GM21447 (cell line): ENCODE measurements at regions not wholly inside any gene's neighbourhood (a gene's known extent, or its start where the extent isn't known, plus 50 kb on each side); places are given as distances from the start of the nearest gene placed in this dataset.
"Not testable (repeated sequence)": the region's sequence is repeated elsewhere in the genome, so short reads cannot be mapped to it uniquely, and the experiment has no call there.

Experiments
- ATAC-seq: cut with Tn5 transposase; IDR thresholded peaks from one replicate; pipeline ENCODE4 v1.9.1; 2021; ENCODE audit not compliant: unreplicated experiment

- no peak for ATAC-seq
These were observed 1067.6 kb upstream of the ACVR2A start for GRCh38 chr2:146777181-146777580.

DNA sequence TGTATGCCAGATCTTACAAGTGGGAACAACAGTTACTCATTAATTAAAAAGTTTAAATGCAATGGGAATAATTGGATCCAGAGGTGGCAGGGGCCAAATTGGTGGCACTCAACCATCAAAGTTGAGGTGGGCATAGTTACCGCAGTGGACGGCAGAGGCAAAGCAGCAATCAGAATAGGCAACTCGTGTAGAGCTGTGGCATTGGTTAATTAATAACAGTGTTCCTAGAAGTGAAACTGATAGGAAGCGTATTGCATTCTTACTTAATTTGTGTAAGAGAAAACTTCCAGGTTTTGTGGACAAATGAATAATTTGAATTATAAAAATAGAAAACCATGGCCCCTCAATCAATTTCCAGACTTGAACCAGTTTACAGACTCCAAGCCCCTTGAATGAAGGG is 1068.2 kb upstream of the ACVR2A start:
- ATAC-seq, result no peak

GRCh38 chr2:146771531-146771930 is 1073.3 kb upstream of the ACVR2A start:
- no peak for ATAC-seq

- no peak for ATAC-seq
These were observed 1080.5 kb upstream of the ACVR2A start for GRCh38 chr2:146764301-146764700.

- ATAC-seq, result no peak
These were observed 1082.0 kb upstream of the ACVR2A start for GRCh38 chr2:146762786-146763185.

DNA sequence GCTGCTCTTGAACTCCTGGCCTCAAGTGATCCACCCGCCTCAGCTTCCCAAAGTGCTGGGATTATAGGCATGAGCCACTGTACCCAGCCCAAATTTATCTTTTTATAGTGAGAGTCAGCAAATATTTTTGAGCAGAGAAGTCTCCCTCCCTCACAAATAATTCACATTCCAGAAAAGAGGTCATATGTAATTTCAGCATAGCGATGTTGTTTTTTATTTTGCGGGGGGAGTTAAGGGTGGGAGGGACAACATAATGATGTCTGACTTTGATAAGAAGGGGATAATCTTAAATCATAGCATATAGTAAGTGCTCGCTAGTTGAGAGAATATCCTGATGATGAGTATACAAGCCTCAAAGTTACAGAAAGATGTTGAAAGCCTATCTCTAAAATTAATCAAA is 1090.2 kb upstream of the ACVR2A start:
- no peak for ATAC-seq

GRCh38 chr2:146748046-146748445 is 1096.8 kb upstream of the ACVR2A start:
- no peak for ATAC-seq

GRCh38 chr2:146741260-146741659 is 1103.6 kb upstream of the ACVR2A start:
- ATAC-seq, result no peak

- ATAC-seq, result no peak
These were observed 1110.0 kb upstream of the ACVR2A start for GRCh38 chr2:146734821-146735190.

GRCh38 chr2:146734042-146734820 is 1110.6 kb upstream of the ACVR2A start:
- peak; percentile 55 for ATAC-seq

DNA sequence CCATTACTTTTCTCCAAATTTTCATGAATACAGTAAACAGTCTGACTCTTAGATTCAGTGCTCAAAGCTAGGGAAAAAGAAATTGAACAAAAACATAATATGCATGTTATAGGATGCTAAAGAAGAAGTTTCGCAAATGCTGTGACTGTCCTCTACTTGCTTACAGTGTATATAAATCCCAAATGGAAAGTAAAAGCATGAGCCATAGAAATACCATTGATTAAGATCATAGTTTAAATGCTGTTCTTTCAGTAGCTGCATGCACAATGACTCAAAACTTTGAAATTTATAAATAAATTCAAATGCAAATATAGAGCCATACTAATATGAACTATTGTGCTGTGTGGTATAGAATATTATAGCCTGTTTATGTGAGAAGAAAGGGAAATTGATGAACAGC is 1113.9 kb upstream of the ACVR2A start:
- ATAC-seq, result no peak

GRCh38 chr2:146721486-146721885 is 1123.3 kb upstream of the ACVR2A start:
- no peak for ATAC-seq

DNA sequence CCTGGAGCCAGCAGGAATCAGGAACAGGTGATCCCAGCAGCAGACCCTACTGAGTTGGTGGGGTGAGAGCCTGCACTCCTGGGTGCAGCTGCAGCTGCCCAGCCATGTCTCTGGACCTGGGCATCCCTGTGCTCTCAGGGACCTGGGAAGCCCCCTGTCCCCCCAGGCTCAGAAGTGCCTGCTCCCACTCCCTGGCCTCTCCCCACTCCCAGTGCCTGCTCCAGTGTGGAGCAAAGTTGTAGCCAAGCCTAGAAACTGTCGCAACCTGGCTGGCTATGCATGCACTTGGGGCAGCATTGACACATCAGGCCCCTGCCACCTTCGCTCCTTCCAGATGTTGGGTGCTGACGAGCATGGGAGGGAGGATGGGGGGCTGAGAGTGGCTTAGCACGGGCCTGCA is 1124.7 kb upstream of the ACVR2A start:
- ATAC-seq, result no peak

- no peak for ATAC-seq
These were observed 1128.2 kb upstream of the ACVR2A start for GRCh38 chr2:146716591-146716990.

GRCh38 chr2:146709004-146709403 is 1135.8 kb upstream of the ACVR2A start:
- no peak for ATAC-seq

- ATAC-seq, result no peak
These were observed 1143.6 kb upstream of the ACVR2A start for GRCh38 chr2:146701183-146701582.

DNA sequence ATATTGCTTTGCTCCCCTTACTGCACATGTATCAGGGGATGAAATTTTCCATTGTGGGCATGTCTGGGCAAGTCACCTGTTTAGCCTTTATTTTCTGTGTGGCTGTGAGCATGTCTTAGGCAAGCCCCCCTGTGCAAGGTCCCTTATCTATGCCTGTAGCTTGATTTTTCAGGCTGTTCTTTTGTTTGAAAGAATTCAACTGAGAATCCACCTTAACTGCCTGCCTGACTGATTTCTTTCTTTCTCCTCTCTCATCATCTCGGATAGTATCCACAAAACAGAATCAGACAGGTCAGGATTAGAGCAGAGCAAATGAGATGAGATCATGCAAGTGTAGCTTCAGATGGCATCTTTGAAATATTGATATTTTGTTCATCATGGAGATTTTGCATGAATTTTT is 1147.5 kb upstream of the ACVR2A start:
- no peak for ATAC-seq

DNA sequence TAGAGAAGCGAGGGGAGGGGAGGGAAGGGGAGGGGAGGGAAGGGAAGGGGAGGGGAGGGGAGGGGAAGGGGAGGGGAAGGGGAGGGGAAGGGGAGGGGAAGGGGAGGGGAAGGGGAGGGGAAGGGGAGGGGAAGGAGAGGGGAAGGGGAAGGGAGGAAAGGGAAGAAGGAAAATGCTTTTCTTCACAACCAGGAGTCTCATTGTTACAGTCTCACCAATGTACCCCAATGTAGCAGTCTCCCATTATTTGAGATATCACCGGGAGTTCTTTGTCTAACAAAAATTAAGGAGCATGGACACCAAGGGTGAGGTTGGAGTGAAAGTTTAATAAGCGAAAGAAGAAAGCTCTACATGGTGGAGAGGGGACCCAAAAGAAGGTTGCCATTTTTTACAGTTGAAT is 1148.0 kb upstream of the ACVR2A start:
- not testable (repeated sequence) for ATAC-seq

GRCh38 chr2:146681991-146682390 is 1162.8 kb upstream of the ACVR2A start:
- no peak for ATAC-seq

DNA sequence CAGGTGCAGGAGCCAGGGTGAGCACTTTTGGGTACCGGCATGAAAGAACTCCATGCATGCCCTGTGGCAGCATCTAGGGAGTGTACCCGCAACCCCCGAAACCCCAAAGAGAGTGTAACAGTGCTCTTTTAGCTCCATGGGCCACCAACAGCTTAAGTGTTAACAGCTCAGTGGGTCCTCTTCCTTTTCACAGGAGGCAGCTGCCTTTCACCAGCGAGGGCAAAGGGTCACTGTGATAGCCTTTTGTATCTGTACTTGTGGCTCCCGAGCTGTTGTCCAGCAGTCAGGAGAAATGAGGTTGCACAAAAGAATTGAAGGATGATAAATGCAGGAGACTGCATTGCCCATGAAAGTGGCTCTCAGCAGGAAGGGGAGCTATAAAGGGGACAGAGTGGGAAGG is 1166.3 kb upstream of the ACVR2A start:
- ATAC-seq, result no peak

DNA sequence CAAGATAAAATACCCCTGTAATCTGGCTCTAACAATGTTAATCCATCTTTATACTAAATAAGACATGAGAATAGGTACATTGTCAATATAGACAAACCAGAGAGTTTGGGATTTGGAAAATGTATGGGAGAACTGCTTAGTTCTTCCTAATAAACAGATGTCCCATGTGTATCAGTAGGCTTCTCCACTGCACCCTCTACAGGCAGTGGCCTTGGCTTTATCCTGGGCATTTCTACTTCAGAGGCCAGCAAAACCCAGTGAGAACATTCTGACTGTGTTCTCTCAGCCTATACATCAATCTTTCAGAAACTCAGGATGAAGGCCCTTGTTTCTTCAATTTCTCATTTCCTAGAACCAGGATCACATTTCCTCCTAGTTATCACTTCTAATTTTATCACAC is 1167.5 kb upstream of the ACVR2A start:
- no peak for ATAC-seq

DNA sequence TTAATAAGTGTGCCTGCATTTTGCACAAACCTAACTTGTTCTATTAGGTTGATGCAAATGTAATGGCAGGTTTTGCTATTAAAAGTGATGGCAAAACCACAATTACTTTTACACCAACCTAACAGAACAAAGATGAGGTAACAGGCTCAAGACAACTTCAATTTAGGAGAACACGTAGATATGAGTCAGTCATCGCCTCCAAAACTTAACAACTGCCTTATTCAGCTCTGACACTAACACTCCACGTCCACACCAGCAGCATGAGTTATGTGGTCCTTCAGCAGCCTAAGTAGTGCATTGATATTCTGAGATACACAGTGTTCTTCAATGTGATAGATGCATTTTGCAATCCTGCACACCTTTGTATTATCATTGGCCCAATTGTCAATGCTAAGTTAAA is 1175.1 kb upstream of the ACVR2A start:
- ATAC-seq, result no peak

- ATAC-seq, result no peak
These were observed 1178.5 kb upstream of the ACVR2A start for GRCh38 chr2:146666340-146666739.
